AG10803 (cell line): ENCODE measurements at regions not wholly inside any gene's neighbourhood (a gene's known extent, or its start where the extent isn't known, plus 50 kb on each side); places are given as distances from the start of the nearest gene placed in this dataset.

Source experiments
- DNase-seq: peaks from one replicate; pipeline ENCODE4 v3.0.0; 2010; ENCODE audit warnings: low read depth
- H3K4me3 ChIP-seq: 2 replicates; pipeline ENCODE4 v1.5.1; 2011; ENCODE audit warnings: mild to moderate bottlenecking, low read length, control low read depth
- TF ChIP-seq, protein P1 (sequence below): conservative IDR thresholded peaks from 2 replicates; pipeline ENCODE4 v1.5.1; 2011; ENCODE audit warnings: mild to moderate bottlenecking, low read length, control low read depth, inconsistent platforms

DNA sequence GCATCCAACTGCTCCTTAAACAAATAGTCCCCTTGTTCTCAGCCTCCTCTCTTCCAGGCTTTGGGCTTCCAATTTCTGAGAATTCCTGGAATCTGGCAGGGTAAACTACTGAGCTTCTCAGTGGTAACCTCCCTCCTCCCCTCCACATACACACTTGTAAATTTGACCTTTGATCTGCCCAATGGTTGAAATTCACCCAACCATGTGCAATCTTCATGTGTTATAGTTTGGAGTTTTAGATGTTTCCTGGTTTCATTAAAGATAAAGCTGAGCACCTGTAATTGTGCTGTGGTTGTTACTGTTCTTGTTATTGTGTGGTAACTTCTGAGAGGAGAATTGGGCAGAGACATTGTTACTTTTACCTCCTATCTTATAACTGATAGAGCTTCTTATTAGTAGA lies 328.4 kb downstream of the TPBG start:
- DNase-seq: no peak
- H3K4me3 ChIP-seq: no peak overlapping the region
- TF ChIP-seq, protein P1, sequence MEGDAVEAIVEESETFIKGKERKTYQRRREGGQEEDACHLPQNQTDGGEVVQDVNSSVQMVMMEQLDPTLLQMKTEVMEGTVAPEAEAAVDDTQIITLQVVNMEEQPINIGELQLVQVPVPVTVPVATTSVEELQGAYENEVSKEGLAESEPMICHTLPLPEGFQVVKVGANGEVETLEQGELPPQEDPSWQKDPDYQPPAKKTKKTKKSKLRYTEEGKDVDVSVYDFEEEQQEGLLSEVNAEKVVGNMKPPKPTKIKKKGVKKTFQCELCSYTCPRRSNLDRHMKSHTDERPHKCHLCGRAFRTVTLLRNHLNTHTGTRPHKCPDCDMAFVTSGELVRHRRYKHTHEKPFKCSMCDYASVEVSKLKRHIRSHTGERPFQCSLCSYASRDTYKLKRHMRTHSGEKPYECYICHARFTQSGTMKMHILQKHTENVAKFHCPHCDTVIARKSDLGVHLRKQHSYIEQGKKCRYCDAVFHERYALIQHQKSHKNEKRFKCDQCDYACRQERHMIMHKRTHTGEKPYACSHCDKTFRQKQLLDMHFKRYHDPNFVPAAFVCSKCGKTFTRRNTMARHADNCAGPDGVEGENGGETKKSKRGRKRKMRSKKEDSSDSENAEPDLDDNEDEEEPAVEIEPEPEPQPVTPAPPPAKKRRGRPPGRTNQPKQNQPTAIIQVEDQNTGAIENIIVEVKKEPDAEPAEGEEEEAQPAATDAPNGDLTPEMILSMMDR: no peak

DNA sequence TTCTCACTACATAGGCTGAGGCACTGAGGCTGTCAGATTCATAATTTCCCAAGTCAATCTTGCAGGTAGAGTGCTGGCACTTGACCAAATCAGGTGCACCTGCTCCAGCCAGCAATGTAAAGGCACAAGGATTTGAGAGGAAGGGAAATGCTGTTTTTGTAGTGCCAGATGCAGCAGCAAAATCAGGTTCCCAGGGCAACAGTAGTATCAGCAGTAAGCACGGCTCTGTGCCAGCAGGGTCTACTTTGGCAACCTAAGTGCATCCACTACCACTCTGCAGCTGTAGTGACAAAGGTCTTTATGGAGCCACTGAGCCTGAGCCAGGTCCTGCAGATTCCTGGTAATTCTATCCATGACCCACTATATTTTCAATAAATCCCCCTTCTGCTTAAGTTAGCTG lies 329.5 kb downstream of the TPBG start:
- TF ChIP-seq, protein P1: no peak
- no peak overlapping the region for H3K4me3 ChIP-seq
- DNase-seq: no peak

DNA sequence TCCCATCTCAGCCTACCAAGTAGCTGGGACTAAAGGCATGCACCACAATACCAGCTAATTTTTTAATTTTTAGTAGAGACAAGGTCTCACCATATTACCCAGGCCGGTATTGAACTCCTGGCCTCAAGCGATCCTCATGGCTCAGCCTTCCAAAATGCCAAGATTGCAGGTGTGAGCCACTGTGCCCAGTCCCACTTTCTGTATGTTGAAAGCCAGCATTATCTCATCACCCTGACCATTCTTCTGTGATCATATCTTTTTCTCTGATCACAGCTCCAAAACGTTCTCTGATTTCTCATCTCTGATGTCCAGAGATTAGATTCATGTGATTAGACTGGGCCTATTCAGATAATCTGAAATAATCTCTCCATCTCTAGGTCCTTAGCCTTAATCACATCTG lies 337.7 kb downstream of the TPBG start:
- no peak overlapping the region for H3K4me3 ChIP-seq
- TF ChIP-seq, protein P1: no peak
- DNase-seq: no peak

DNA sequence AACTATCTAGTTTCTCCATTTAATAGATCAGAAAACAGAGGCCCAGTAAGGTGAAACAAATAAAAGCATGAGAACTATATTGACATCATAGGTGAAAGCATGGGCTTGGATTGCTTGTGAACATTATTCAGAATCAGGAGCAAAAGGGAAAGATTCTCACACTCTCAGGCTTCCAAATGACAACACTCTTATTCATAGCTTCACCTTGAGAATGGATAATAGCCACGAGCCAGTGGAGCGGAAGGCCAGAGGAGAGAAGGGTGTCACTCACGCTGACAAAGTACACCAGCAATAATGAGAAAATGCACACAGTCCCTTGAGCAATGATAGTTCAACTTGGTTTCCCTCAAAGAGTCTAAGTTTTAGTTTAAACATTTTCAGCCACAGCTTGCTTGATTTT lies 339.0 kb downstream of the TPBG start:
- TF ChIP-seq, protein P1: no peak
- DNase-seq: no peak
- no peak overlapping the region for H3K4me3 ChIP-seq

DNA sequence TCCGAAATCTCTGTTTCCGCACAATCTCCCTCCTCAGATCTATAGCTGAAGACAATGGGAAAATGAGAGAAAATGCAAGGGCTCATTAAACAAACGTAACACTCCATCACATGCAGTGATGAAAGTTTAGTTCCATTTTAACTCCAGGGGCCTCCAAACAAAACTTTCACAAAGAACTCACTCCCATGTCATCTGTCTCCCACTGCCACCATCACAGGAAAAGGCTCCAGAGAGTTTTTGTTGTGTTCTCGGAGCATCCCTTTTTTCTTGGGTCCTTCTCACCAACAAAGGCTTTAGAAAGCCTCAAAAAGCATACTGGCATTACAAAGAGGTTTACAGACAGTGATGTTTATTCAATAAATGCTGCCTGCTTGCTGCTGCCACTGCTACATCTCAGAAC lies 339.6 kb downstream of the TPBG start:
- DNase-seq: no peak
- no peak overlapping the region for H3K4me3 ChIP-seq
- TF ChIP-seq, protein P1: no peak

DNA sequence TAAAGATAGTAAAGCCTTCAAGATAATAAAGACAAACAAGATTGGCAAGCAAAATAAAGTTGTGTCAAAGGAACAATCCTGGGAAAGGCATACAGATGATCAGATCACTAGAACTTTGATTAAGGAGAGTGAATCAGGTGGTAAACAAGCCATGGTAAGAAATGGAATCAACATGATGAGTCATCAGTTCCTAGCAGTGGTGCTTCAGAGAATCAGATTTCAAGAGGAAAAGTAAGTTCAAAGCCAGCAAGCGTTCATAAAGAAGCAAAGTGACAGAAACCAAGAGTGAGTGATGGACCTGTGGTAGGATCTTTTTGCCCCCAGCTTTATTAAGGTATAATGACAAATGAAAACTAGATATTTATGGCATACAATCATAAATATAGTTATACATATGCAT lies 340.4 kb downstream of the TPBG start:
- DNase-seq: no peak
- no peak overlapping the region for H3K4me3 ChIP-seq
- TF ChIP-seq, protein P1: no peak

DNA sequence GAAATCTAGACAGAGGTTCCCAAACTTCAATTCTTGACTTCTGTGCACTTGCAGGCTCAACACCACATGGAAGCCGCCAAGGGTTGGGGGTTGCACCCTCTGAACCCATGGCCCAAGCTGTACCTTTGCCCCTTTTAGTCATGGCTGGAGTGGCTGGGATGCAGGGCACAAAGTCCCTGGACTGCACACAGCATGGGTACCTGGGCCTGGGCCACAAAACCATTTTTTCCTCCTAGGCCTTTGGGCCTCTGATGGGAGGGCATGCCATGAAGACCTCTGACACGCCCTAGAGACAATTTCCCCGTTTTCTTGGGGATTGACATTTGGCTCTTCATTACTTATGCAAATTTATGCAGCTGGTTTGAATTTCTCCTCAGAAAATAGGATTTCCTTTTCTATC lies 342.0 kb downstream of the TPBG start:
- TF ChIP-seq, protein P1: no peak
- no peak for DNase-seq
- no peak overlapping the region for H3K4me3 ChIP-seq
